Gastrocnemius medialis (tissue), 4 donors: ENCODE measurements at regions not wholly inside any gene's neighbourhood (a gene's known extent, or its start where the extent isn't known, plus 50 kb on each side); places are given as distances from the start of the nearest gene placed in this dataset.

Experiments
- CTCF ChIP-seq, 5 experiments: fragments of 450-650 bp in 3 of 5; fragments of 200-600 bp in 2 of 5; sonication (generic) in 2 of 5; IDR thresholded peaks in 4 of 5; conservative IDR thresholded peaks in 1 of 5; 1 replicate in 4 of 5; 2 replicates in 1 of 5; pipeline ENCODE4 v1.5.1; 2016 to 2019; ENCODE audit warnings: antibody characterized with exemption in 5 of 5, mild to moderate bottlenecking in 3 of 5, moderate library complexity in 3 of 5
- POLR2A ChIP-seq, 2 donors: fragments of 450-650 bp; IDR thresholded peaks; one replicate each; pipeline ENCODE4 v1.6.1; 2017; ENCODE audit warnings: antibody characterized with exemption in 2 of 2, mild to moderate bottlenecking in 2 of 2, moderate library complexity in 2 of 2

DNA sequence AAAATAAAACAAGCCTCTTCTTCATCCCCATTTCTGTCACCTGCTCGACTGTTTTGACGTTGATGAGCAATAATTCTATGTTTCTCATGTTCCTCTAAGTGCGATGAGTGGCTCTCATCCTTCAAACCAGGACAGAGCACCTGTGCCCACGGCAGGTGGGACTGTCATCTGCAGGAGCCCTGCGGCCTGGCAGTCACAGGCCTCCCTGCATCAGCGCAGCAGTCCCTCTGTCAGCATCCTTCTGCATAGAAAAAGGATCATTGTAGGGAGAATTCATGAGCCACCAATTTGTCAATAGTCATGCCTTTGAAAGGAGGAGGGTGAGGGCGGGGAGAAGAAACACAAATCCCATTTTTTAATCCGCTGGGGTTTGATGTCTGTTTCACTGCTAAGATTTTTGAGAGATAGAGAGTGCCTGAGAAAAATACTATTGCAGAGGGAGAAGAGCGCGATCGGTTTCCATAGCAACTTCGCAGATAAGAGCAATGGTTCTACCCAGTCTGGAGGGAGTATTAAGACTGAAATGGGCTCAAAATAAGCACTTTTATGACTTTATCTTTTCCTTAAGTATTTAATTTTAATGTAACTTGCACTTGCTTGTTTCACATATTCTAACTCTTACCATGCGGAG, 234.3 kb upstream of the NCKAP5 start:
- TF ChIP-seq POLR2A (IDR thresholded peaks at IDR 0.05) = no peak
- TF ChIP-seq CTCF (IDR thresholded peaks at IDR 0.05 in 4 of 5, conservative IDR thresholded peaks at IDR 0.05 in 1 of 5) = no peak
